Upper lobe of left lung (tissue), 6 donors: ENCODE measurements at regions not wholly inside any gene's neighbourhood (a gene's known extent, or its start where the extent isn't known, plus 50 kb on each side); places are given as distances from the start of the nearest gene placed in this dataset.
A peak's percentile ranks its signal among the peaks of the same experiment; 100 is the strongest.
"Not testable (repeated sequence)": the region's sequence is repeated elsewhere in the genome, so short reads cannot be mapped to it uniquely, and the experiment has no call there.

Source experiments
- ATAC-seq, 2 donors: fragments of 200-7000 bp; cut with Tn5 transposase; one replicate each; pipeline ENCODE4 v1.9.1; 2022; ENCODE audit warnings: mild to moderate bottlenecking in 2 of 2, moderate library complexity in 2 of 2; ENCODE audit not compliant: low FRiP score in 2 of 2
- DNase-seq, 2 donors: peaks; one replicate each; pipeline ENCODE4 v3.0.0-alpha.2; 2019 to 2020
- H3K27ac ChIP-seq, 4 donors: fragments of 200-600 bp; sonication (generic); one replicate each; pipeline ENCODE4 v1.5.1; 2016 to 2019
- H3K27me3 ChIP-seq, 4 donors: fragments of 200-600 bp; sonication (generic); one replicate each; pipeline ENCODE4 v1.5.1; 2017 to 2019
- H3K36me3 ChIP-seq, 4 donors: fragments of 200-600 bp; sonication (generic); one replicate each; pipeline ENCODE4 v1.5.1; 2016 to 2019
- H3K4me1 ChIP-seq, 4 donors: fragments of 200-600 bp; sonication (generic); one replicate each; pipeline ENCODE4 v1.5.1; 2018 to 2019
- H3K4me3 ChIP-seq, 4 donors: fragments of 200-600 bp; sonication (generic); one replicate each; pipeline ENCODE4 v1.5.1; 2017 to 2019; ENCODE audit warnings: mild to moderate bottlenecking in 2 of 4, moderate library complexity in 1 of 4
- H3K9me3 ChIP-seq, 4 donors: fragments of 200-600 bp; sonication (generic); one replicate each; pipeline ENCODE4 v1.5.1; 2018 to 2019
- EP300 ChIP-seq, 4 donors: sonication (generic); formaldehyde crosslinking; IDR thresholded peaks; one replicate each; pipeline ENCODE4 v1.5.1; 2017; ENCODE audit warnings: antibody characterized with exemption in 4 of 4, control low read depth in 2 of 4
- POLR2A ChIP-seq, 4 donors: fragments of 450-650 bp; IDR thresholded peaks; one replicate each; pipeline ENCODE4 v1.5.1; 2016 to 2017; ENCODE audit warnings: antibody characterized with exemption in 4 of 4, mild to moderate bottlenecking in 2 of 4
- POLR2AphosphoS5 ChIP-seq, 2 donors: sonication (generic); formaldehyde crosslinking; IDR thresholded peaks; one replicate each; pipeline ENCODE4 v1.5.1; 2017; ENCODE audit warnings: antibody characterized with exemption in 2 of 2
- WGBS, 2 donors: methylation state at CpG; one replicate each; pipeline ENCODE4 v1.1.5; 2017 to 2018; 5-methylcytosine and 5-hydroxymethylcytosine counted together
- TF ChIP-seq, protein P1 (sequence below), 6 experiments: fragments of 450-650 bp in 4 of 6; fragments of 200-600 bp in 2 of 6; sonication (generic) in 2 of 6; IDR thresholded peaks; one replicate each; pipeline ENCODE4 v1.5.1; 2016 to 2019; ENCODE audit warnings: antibody characterized with exemption in 6 of 6
- donor health status: DM: no; HTN: no; CAD: no; lungs with moderate emphysema.
- donor health status: DM: no; HTN: yes; CAD: no; lungs with severe emphysema.

DNA sequence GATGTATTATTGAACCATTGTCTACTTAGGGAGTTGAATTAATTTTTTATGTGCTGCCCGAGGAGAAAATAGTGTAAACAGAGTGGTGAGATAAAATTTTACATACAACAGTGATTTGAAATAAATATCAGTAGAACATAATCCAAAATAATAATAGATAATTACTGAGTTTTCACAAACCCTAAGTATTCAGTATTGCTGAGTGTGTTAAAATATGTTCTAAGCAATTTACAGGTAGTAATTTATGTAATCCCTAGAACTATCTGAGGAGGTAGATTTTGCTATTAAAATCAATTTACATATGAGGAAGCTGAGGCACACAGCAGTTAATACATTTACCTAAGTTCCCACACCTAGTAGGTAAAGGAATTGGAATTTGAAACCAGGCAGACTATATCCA, 134.7 kb upstream of the FAT1 start:
- Histone ChIP-seq H3K27ac (no peak overlapping the region), H3K27me3 (no peaks in the 10 kb centered on the region), H3K4me3 (no peak overlapping the region), H3K4me1 (no peaks in the 10 kb centered on the region), H3K36me3 (no peaks in the 10 kb centered on the region), H3K9me3 (no peaks in the 10 kb centered on the region)
- no peak for TF ChIP-seq POLR2A (IDR thresholded peaks at IDR 0.05)
- no peak for TF ChIP-seq EP300 (IDR thresholded peaks at IDR 0.05)
- no peak for TF ChIP-seq POLR2AphosphoS5 (IDR thresholded peaks at IDR 0.05)
- TF ChIP-seq, protein P1, sequence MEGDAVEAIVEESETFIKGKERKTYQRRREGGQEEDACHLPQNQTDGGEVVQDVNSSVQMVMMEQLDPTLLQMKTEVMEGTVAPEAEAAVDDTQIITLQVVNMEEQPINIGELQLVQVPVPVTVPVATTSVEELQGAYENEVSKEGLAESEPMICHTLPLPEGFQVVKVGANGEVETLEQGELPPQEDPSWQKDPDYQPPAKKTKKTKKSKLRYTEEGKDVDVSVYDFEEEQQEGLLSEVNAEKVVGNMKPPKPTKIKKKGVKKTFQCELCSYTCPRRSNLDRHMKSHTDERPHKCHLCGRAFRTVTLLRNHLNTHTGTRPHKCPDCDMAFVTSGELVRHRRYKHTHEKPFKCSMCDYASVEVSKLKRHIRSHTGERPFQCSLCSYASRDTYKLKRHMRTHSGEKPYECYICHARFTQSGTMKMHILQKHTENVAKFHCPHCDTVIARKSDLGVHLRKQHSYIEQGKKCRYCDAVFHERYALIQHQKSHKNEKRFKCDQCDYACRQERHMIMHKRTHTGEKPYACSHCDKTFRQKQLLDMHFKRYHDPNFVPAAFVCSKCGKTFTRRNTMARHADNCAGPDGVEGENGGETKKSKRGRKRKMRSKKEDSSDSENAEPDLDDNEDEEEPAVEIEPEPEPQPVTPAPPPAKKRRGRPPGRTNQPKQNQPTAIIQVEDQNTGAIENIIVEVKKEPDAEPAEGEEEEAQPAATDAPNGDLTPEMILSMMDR (IDR thresholded peaks at IDR 0.05): no peak
- 73 to 74% methylated on average over 1 of the region's 1 CpG for WGBS, 2 donors
- DNase-seq: no peak
- no peak for ATAC-seq

DNA sequence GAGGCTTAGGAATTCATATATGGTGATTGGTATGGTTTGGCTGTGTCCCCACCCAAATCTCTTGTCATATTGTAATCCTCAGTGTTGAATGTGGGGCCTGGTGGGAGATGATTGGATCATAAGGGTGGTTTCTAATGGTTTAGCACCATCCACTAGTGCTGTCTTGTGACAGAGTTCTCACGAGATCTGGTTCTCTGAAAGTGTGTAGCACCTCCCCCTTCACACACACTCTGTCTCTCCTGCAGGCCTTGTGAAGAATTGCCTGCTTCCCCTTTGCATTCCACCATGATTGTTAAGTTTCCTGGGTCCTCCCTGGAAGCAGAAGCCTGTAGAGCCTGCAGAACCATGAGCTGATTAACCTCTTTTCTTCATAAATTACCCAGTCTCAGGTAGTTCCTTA, 135.8 kb upstream of the FAT1 start:
- WGBS, 2 donors: 89 to 100% methylated on average over 1 of the region's 1 CpG
- no peak overlapping the region for H3K4me3 ChIP-seq
- H3K27ac ChIP-seq: no peak overlapping the region
- no peaks in the 10 kb centered on the region for H3K4me1 ChIP-seq
- H3K27me3 ChIP-seq: no peaks in the 10 kb centered on the region
- no peak for DNase-seq
- H3K9me3 ChIP-seq: no peaks in the 10 kb centered on the region
- TF ChIP-seq EP300 (IDR thresholded peaks at IDR 0.05): no peak
- TF ChIP-seq POLR2AphosphoS5 (IDR thresholded peaks at IDR 0.05): no peak
- TF ChIP-seq POLR2A (IDR thresholded peaks at IDR 0.05): no peak
- TF ChIP-seq, protein P1 (IDR thresholded peaks at IDR 0.05): no peak
- ATAC-seq: no peak
- no peaks in the 10 kb centered on the region for H3K36me3 ChIP-seq

DNA sequence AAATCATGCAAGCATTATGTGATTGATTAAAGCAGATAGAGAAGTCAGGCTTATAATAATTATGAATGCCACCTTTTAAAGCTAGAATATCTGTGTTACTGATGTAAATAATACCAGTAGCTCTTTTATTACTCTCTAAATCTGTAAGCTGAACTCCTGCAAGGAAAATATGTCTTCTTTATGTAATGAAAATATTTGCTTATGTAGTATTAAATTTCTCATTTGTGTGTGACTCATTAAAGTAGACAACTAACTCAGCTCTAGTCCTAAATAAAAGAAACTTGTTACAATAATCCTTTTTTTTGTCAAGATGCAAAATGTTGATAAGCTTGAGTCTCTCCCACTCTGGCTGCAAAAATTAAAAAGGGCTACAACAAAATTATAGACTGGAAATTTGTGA, 137.7 kb upstream of the FAT1 start:
- Histone ChIP-seq H3K4me3 (no peak overlapping the region), H3K4me1 (no peaks in the 10 kb centered on the region), H3K36me3 (no peaks in the 10 kb centered on the region), H3K9me3 (no peaks in the 10 kb centered on the region), H3K27ac (no peak overlapping the region), H3K27me3 (no peaks in the 10 kb centered on the region)
- TF ChIP-seq, protein P1 (IDR thresholded peaks at IDR 0.05): no peak
- TF ChIP-seq EP300 (IDR thresholded peaks at IDR 0.05) (no peak), POLR2AphosphoS5 (IDR thresholded peaks at IDR 0.05) (no peak), POLR2A (IDR thresholded peaks at IDR 0.05) (no peak)
- ATAC-seq: no peak
- no peak for DNase-seq

DNA sequence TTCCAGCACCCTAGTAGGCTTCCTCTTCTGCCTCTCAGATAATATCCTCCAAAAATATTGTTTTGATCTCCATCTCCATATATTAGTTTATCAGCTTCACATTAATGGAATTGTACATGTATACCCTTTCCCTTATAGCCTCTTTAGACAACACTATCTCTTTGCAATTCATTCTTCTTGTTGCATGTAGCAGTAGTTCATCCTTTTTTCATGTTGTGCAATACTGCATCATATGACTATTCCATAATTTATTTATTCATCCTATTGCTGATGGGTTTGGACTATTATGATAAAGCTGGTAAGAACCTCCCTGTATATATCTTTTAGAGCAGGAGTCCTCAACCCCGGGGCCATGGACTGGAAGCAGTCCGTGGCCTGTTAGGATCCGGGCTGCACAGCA, 148.2 kb upstream of the FAT1 start:
- Histone ChIP-seq H3K9me3 (peaks cover 0 to 6% (median 0%) of the 10 kb centered on the region in 4 donors), H3K36me3 (no peaks in the 10 kb centered on the region), H3K4me3 (no peak overlapping the region), H3K27ac (no peak overlapping the region), H3K27me3 (no peaks in the 10 kb centered on the region), H3K4me1 (no peaks in the 10 kb centered on the region)
- peak in 1 of 2 donors; percentile 2 for DNase-seq
- no peak for ATAC-seq
- TF ChIP-seq POLR2A (IDR thresholded peaks at IDR 0.05): no peak
- WGBS, 2 donors: 98 to 100% methylated on average over 3 of the region's 3 CpGs

DNA sequence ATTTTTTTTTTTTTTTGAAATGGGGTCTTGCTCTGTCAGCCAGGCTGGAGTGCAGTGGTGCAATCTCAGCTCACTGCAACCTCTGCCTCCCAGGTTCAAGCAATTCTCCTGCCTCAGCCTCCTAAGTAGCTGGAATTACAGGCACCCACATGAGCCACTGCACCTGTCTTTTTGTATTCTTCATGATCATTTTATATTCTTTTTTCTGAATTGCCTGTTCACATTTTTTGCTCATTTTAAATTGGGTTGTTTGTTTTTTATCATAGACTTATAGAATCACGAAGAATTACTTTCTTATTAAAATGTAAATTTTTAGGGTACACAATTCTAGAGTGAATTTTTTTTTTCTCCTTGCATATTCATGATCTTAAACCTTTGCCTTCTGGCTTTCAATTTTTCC, 149.4 kb upstream of the FAT1 start:
- not testable (repeated sequence) for H3K4me3 ChIP-seq, ATAC-seq
- WGBS, 2 donors: 89 to 92% methylated on average over 1 of the region's 1 CpG

DNA sequence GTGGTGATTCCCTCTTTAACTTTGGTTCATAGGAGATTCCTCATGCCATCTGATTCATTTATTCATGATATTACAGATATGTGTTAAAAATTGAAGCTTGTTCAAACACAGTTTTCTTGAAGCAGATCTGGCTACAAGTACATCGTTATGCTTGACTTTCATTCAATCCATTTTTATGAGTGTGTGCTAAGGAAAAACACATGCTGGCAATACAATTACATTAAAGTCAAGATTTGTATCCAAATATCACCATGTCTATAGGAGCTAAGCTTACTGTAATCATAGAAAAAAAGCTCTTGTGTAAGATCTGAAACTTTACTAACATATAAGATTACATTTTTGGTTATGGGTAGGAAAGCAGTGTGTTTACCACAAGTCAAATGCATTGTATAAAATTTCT, 151.8 kb upstream of the FAT1 start:
- DNase-seq: no peak

More for the DNA sequence above, 149.4 kb upstream of the FAT1 start:
- H3K4me1 ChIP-seq, H3K27ac ChIP-seq, DNase-seq, H3K27me3 ChIP-seq, H3K36me3 ChIP-seq, H3K9me3 ChIP-seq: not testable (repeated sequence)

More for the DNA sequence above, 151.8 kb upstream of the FAT1 start:
- no peak overlapping the region for H3K4me3 ChIP-seq
- H3K27me3 ChIP-seq: no peaks in the 10 kb centered on the region
- H3K9me3 ChIP-seq: peaks cover 0 to 6% (median 0%) of the 10 kb centered on the region in 4 donors
- H3K36me3 ChIP-seq: no peaks in the 10 kb centered on the region
- no peak for ATAC-seq
- 60 to 66% methylated on average over 1 of the region's 1 CpG for WGBS, 2 donors
- TF ChIP-seq, protein P1 (IDR thresholded peaks at IDR 0.05): no peak
- no peak for TF ChIP-seq POLR2A (IDR thresholded peaks at IDR 0.05)
- TF ChIP-seq POLR2AphosphoS5 (IDR thresholded peaks at IDR 0.05): no peak
- TF ChIP-seq EP300 (IDR thresholded peaks at IDR 0.05): no peak
- no peaks in the 10 kb centered on the region for H3K4me1 ChIP-seq
- H3K27ac ChIP-seq: no peak overlapping the region
